DND-41 (cell line): ENCODE measurements at regions not wholly inside any gene's neighbourhood (a gene's known extent, or its start where the extent isn't known, plus 50 kb on each side); places are given as distances from the start of the nearest gene placed in this dataset.

Experiments
- ATAC-seq: fragments of 200-7000 bp; cut with Tn5 transposase; 3 replicates; pipeline ENCODE4 v1.9.1; 2021; ENCODE audit warnings: low read depth; ENCODE audit not compliant: insufficient read depth
- DNase-seq: peaks from one replicate; pipeline ENCODE4 v3.0.0-alpha.2; 2020
- H2AFZ ChIP-seq: 2 replicates; pipeline ENCODE4 v1.6.0; 2012; ENCODE audit warnings: low read depth, low read length
- H3K27ac ChIP-seq: 2 replicates; pipeline ENCODE4 v1.5.1; 2012; ENCODE audit warnings: low read length, inconsistent platforms
- H3K27me3 ChIP-seq: fragments of 200-600 bp; sonication (generic); 2 replicates; pipeline ENCODE4 v1.6.0; 2012; ENCODE audit warnings: low read length, mild to moderate bottlenecking, inconsistent platforms; ENCODE audit not compliant: insufficient read depth, poor library complexity
- H3K36me3 ChIP-seq: 2 replicates; pipeline ENCODE4 v1.5.1; 2012; ENCODE audit warnings: low read length, inconsistent platforms; ENCODE audit not compliant: insufficient read depth
- H3K4me1 ChIP-seq: 2 replicates; pipeline ENCODE4 v1.5.1; 2012; ENCODE audit warnings: mild to moderate bottlenecking, low read length; ENCODE audit not compliant: insufficient read depth
- H3K4me2 ChIP-seq: 2 replicates; pipeline ENCODE4 v1.6.0; 2012; ENCODE audit warnings: mild to moderate bottlenecking, moderate library complexity, low read length, inconsistent platforms; ENCODE audit not compliant: insufficient read depth
- H3K4me3 ChIP-seq, 2 experiments: fragments of 200-600 bp in 1 of 2; shearing (Covaris generic) in 1 of 2; 2 replicates each; pipeline ENCODE4 v1.5.1; 2012 to 2016; ENCODE audit warnings: inconsistent platforms in 2 of 2, low read length in 2 of 2, mild to moderate bottlenecking in 2 of 2, low read depth in 1 of 2, moderate library complexity in 1 of 2
- H3K79me2 ChIP-seq: 2 replicates; pipeline ENCODE4 v1.6.0; 2012; ENCODE audit warnings: low read length, inconsistent platforms; ENCODE audit not compliant: insufficient read depth
- H3K9ac ChIP-seq: 2 replicates; pipeline ENCODE4 v1.6.0; 2012; ENCODE audit warnings: low read depth, mild to moderate bottlenecking, inconsistent platforms, low read length, moderate library complexity
- H3K9me3 ChIP-seq: 2 replicates; pipeline ENCODE4 v1.5.1; 2012; ENCODE audit warnings: low read length, moderate library complexity, mild to moderate bottlenecking, inconsistent platforms; ENCODE audit not compliant: insufficient read depth, severe bottlenecking
- H4K20me1 ChIP-seq: 2 replicates; pipeline ENCODE4 v1.6.0; 2012; ENCODE audit warnings: low read length; ENCODE audit not compliant: insufficient read depth
- CTCF ChIP-seq: IDR thresholded peaks from 2 replicates; pipeline ENCODE4 v1.5.1; 2012; ENCODE audit warnings: borderline replicate concordance, low read length, moderate library complexity, mild to moderate bottlenecking; ENCODE audit not compliant: poor library complexity, severe bottlenecking; ENCODE audit errors: extremely low read depth
- EZH2 ChIP-seq: IDR thresholded peaks from 3 replicates; pipeline ENCODE4 v1.6.1; 2012; ENCODE audit warnings: borderline replicate concordance, low read depth, mild to moderate bottlenecking, moderate library complexity, low read length, inconsistent platforms; ENCODE audit not compliant: severe bottlenecking

- no peak overlapping the region for H3K4me2 ChIP-seq
Measured at GRCh38 chr21:29416268-29416667, 117.5 kb downstream of the BACH1 start.

GRCh38 chr21:29418813-29419212 lies 120.1 kb downstream of the BACH1 start:
- DNase-seq, result no peak
- TF ChIP-seq CTCF, result no peak
- no peak for TF ChIP-seq EZH2
- ATAC-seq, result no peak

More at GRCh38 chr21:29416268-29416667, 117.5 kb downstream of the BACH1 start:
- Histone ChIP-seq H3K27ac (no peak overlapping the region), H2AFZ (no peak overlapping the region), H4K20me1 (no peaks in the 10 kb centered on the region), H3K27me3 (no peaks in the 10 kb centered on the region), H3K36me3 (no peaks in the 10 kb centered on the region), H3K4me1 (no peaks in the 10 kb centered on the region), H3K9me3 (no peaks in the 10 kb centered on the region), H3K9ac (no peak overlapping the region), H3K4me3 (no peak overlapping the region), H3K79me2 (no peaks in the 10 kb centered on the region)
- no peak for ATAC-seq
- no peak for DNase-seq
- TF ChIP-seq CTCF (no peak), EZH2 (no peak)

GRCh38 chr21:29419422-29419821 lies 120.7 kb downstream of the BACH1 start:
- Histone ChIP-seq H3K4me1 (no peaks in the 10 kb centered on the region), H3K27me3 (no peaks in the 10 kb centered on the region), H3K4me2 (no peak overlapping the region), H3K27ac (no peak overlapping the region), H2AFZ (no peak overlapping the region), H3K4me3 (no peak overlapping the region), H3K9me3 (no peaks in the 10 kb centered on the region), H4K20me1 (no peaks in the 10 kb centered on the region), H3K79me2 (no peaks in the 10 kb centered on the region), H3K9ac (no peak overlapping the region), H3K36me3 (no peaks in the 10 kb centered on the region)
- TF ChIP-seq CTCF, result no peak
- no peak for TF ChIP-seq EZH2
- DNase-seq, result no peak
- no peak for ATAC-seq

More at GRCh38 chr21:29418813-29419212, 120.1 kb downstream of the BACH1 start:
- Histone ChIP-seq H3K9me3 (no peaks in the 10 kb centered on the region), H3K9ac (no peak overlapping the region), H2AFZ (no peak overlapping the region), H3K27me3 (no peaks in the 10 kb centered on the region), H3K4me3 (no peak overlapping the region), H3K4me2 (no peak overlapping the region), H3K79me2 (no peaks in the 10 kb centered on the region), H3K4me1 (no peaks in the 10 kb centered on the region), H3K27ac (no peak overlapping the region), H4K20me1 (no peaks in the 10 kb centered on the region), H3K36me3 (no peaks in the 10 kb centered on the region)
